ENCODE measurements at regions not wholly inside any gene's neighbourhood (a gene's known extent, or its start where the extent isn't known, plus 50 kb on each side); places are given as distances from the start of the nearest gene placed in this dataset.

- TF ChIP-seq CTCF (conservative IDR thresholded peaks at IDR 0.05 in 1 of 2, IDR thresholded peaks at IDR 0.05 in 1 of 2; ENCODE audit: low read depth in 1 of 2, low read length in 2 of 2) (no peak), EZH2 (IDR thresholded peaks at IDR 0.05; ENCODE audit: low read length, missing control alignments) (no peak)
Observed at GRCh38 chr5:162888268-162888667, 549.1 kb upstream of the CCNG1 start.
